ENCODE measurements at regions not wholly inside any gene's neighbourhood (a gene's known extent, or its start where the extent isn't known, plus 50 kb on each side); places are given as distances from the start of the nearest gene placed in this dataset.

DNA sequence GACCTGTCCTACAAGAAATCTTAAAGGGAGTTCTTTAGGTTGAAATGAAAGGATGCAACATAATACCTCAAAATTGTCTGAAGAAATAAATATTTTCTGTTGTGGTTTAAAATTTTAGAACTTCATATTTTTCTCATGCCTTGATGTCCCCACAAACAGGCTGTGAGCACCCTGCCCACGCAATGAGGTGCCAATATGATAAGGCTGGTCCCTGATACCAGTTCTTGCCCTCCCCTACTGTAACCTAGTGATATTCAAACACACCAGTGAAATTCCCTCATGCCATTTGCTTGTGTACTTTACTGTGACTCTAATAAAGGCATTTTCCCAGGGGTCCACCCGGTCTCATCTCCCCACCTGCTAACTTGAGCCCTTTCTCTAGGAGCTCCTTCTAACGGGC is 67.3 kb upstream of the SIRPG start:
- TF ChIP-seq, protein P1, sequence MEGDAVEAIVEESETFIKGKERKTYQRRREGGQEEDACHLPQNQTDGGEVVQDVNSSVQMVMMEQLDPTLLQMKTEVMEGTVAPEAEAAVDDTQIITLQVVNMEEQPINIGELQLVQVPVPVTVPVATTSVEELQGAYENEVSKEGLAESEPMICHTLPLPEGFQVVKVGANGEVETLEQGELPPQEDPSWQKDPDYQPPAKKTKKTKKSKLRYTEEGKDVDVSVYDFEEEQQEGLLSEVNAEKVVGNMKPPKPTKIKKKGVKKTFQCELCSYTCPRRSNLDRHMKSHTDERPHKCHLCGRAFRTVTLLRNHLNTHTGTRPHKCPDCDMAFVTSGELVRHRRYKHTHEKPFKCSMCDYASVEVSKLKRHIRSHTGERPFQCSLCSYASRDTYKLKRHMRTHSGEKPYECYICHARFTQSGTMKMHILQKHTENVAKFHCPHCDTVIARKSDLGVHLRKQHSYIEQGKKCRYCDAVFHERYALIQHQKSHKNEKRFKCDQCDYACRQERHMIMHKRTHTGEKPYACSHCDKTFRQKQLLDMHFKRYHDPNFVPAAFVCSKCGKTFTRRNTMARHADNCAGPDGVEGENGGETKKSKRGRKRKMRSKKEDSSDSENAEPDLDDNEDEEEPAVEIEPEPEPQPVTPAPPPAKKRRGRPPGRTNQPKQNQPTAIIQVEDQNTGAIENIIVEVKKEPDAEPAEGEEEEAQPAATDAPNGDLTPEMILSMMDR (IDR thresholded peaks at IDR 0.05; ENCODE audit: insufficient read depth, low read depth, low read length, missing control alignments): no peak
- no peak for DNase-seq (ENCODE audit: low read depth)
- no peak overlapping the region for H3K4me3 ChIP-seq (ENCODE audit: low read depth, low read length)

- TF ChIP-seq, protein P1 (IDR thresholded peaks at IDR 0.05; ENCODE audit: insufficient read depth, low read depth, low read length, missing control alignments): no peak
- no peak overlapping the region for H3K4me3 ChIP-seq (ENCODE audit: low read depth, low read length)
- no peak for DNase-seq (ENCODE audit: low read depth)
Measured at GRCh38 chr20:1722513-1723050, 65.0 kb upstream of the SIRPG start.

GRCh38 chr20:1721687-1722512 is 64.3 kb upstream of the SIRPG start:
- TF ChIP-seq, protein P1 (IDR thresholded peaks at IDR 0.05; ENCODE audit: insufficient read depth, low read depth, low read length, missing control alignments): no peak
- DNase-seq (ENCODE audit: low read depth): peak; percentile 68
- no peak overlapping the region for H3K4me3 ChIP-seq (ENCODE audit: low read depth, low read length)

DNA sequence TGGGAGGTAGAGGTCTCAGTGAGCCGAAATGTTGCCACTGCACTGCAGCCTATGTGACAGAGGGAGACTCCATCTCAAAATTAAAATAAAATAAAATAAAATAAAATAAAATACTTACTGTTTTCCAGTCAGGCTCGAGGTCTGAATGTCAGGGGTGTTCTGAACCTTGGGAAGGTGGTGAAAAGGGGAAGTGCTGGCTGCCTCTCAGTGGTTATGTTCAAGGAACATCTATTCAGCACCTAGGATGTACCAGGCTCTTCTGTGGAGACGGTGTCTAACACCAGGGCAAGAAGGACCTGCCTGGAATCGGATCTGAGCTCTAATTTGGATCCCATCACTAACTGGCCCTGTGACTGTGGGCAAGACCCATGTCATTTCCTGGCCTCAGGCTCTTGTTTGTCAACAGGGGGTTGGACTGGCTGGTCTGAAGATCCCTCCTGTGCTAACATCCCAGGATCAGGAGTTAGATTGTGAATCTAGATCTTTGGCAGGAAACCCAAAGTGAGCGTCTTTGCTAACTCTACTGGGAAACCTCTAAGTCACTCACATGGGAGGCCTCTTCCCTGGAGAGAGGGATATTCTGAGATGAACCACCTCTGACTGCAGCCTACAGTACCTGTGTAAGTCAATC is 63.4 kb upstream of the SIRPG start:
- H3K4me3 ChIP-seq (ENCODE audit: low read depth, low read length): no peak overlapping the region
- TF ChIP-seq, protein P1 (IDR thresholded peaks at IDR 0.05; ENCODE audit: insufficient read depth, low read depth, low read length, missing control alignments): no peak
- no peak for DNase-seq (ENCODE audit: low read depth)

- TF ChIP-seq, protein P1 (IDR thresholded peaks at IDR 0.05; ENCODE audit: insufficient read depth, low read depth, low read length, missing control alignments): no peak
Measured at GRCh38 chr20:1720226-1720625, 62.6 kb upstream of the SIRPG start.

DNA sequence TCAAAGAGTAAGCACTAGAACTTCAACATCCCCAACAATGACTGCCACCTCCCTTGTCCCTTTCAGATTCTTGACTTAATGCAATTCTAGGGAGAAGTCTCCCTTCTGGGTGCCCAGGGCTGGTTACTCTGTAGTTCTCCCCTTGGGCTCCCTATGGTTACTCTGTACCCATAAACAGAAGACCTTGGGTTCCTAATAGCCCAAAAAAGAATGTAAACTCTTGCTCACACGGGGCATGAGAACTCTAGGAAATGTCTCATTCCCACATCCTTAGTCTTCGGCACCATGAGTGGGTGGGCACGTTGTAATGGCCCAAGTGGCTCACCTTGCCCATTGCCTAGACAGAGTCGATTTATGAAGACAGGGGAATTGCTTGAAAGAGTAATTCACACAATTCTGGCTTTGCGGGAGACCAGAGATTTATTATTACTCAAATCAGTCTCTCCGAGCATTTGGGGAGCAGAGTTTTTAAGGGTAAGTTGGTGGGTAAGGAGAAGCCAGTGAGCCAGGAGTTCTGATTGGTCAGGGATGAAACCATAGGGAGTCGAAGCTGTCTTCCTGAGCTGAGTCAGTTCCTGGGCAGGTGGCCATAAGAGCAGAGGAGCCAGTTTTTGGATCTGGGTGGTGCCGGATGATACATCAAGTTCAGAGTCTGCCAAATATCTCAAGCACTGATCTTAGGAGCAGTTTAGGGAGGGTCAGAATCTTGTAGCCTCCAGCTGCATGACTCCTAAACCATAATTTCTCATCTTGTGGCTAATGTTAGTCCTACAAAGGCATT is 61.2 kb upstream of the SIRPG start:
- H3K4me3 ChIP-seq (ENCODE audit: low read depth, low read length): no peak overlapping the region
- TF ChIP-seq, protein P1 (IDR thresholded peaks at IDR 0.05; ENCODE audit: insufficient read depth, low read depth, low read length, missing control alignments): no peak
- no peak for DNase-seq (ENCODE audit: low read depth)

More at GRCh38 chr20:1720226-1720625, 62.6 kb upstream of the SIRPG start:
- H3K4me3 ChIP-seq (ENCODE audit: low read depth, low read length): no peak overlapping the region
- no peak for DNase-seq (ENCODE audit: low read depth)
